Astrocyte (in vitro differentiated cells and primary cell): ENCODE measurements at regions not wholly inside any gene's neighbourhood (a gene's known extent, or its start where the extent isn't known, plus 50 kb on each side); places are given as distances from the start of the nearest gene placed in this dataset.

Experiments used
- DNase-seq: peaks from one replicate; pipeline ENCODE4 v3.0.0-alpha.2; 2010; ENCODE audit warnings: low read depth
- FAIRE-seq: peaks from 2 replicates; lab custom pipeline; 2011; peaks lifted over from hg19 to GRCh38; lab: Jason Lieb, UNC
- H2AFZ ChIP-seq: 2 replicates; pipeline ENCODE4 v1.6.0; 2012; ENCODE audit warnings: low read depth, low read length, inconsistent platforms
- H3K27ac ChIP-seq: 2 replicates; pipeline ENCODE4 v1.5.1; 2011; ENCODE audit warnings: low read depth, low read length, inconsistent platforms
- H3K27me3 ChIP-seq: 2 replicates; pipeline ENCODE4 v1.6.0; 2011; ENCODE audit warnings: low read length, inconsistent platforms; ENCODE audit not compliant: insufficient read depth
- H3K36me3 ChIP-seq: 2 replicates; pipeline ENCODE4 v1.5.1; 2011; ENCODE audit warnings: low read length, inconsistent platforms; ENCODE audit not compliant: insufficient read depth
- H3K4me1 ChIP-seq: 2 replicates; pipeline ENCODE4 v1.5.1; 2011; ENCODE audit warnings: low read length, inconsistent platforms; ENCODE audit not compliant: insufficient read depth
- H3K4me2 ChIP-seq: 2 replicates; pipeline ENCODE4 v1.6.0; 2012; ENCODE audit warnings: low read length, inconsistent platforms
- H3K4me3 ChIP-seq: 2 replicates; pipeline ENCODE4 v1.5.1; 2011; ENCODE audit warnings: low read depth, mild to moderate bottlenecking, low read length, inconsistent platforms; ENCODE audit not compliant: insufficient read depth
- H3K79me2 ChIP-seq: 2 replicates; pipeline ENCODE4 v1.6.0; 2012; ENCODE audit warnings: mild to moderate bottlenecking, low read length, inconsistent platforms; ENCODE audit not compliant: insufficient read depth
- H3K9ac ChIP-seq: 2 replicates; pipeline ENCODE4 v1.6.0; 2012; ENCODE audit warnings: mild to moderate bottlenecking, low read length, inconsistent platforms
- H3K9me3 ChIP-seq: 2 replicates; pipeline ENCODE4 v1.5.1; 2012; ENCODE audit warnings: low read depth, mild to moderate bottlenecking, low read length, inconsistent platforms; ENCODE audit not compliant: insufficient read depth
- H4K20me1 ChIP-seq: 2 replicates; pipeline ENCODE4 v1.6.0; 2012; ENCODE audit warnings: low read length, inconsistent platforms; ENCODE audit not compliant: insufficient read depth
- H3K27ac Mint-ChIP-seq: one replicate; pipeline ENCODE4 v1.8.0; 2021; ENCODE audit warnings: mild to moderate bottlenecking, mixed read lengths; ENCODE audit not compliant: unreplicated experiment
- H3K27me3 Mint-ChIP-seq: one replicate; pipeline ENCODE4 v1.8.0; 2021; ENCODE audit warnings: low read depth, mixed read lengths; ENCODE audit not compliant: unreplicated experiment
- H3K36me3 Mint-ChIP-seq: one replicate; pipeline ENCODE4 v1.8.0; 2021; ENCODE audit warnings: low read depth, mixed read lengths; ENCODE audit not compliant: unreplicated experiment
- H3K4me1 Mint-ChIP-seq: one replicate; pipeline ENCODE4 v1.8.0; 2021; ENCODE audit warnings: low read depth, mixed read lengths; ENCODE audit not compliant: unreplicated experiment
- H3K4me3 Mint-ChIP-seq: one replicate; pipeline ENCODE4 v1.8.0; 2021; ENCODE audit warnings: mild to moderate bottlenecking, moderate library complexity, mixed read lengths; ENCODE audit not compliant: unreplicated experiment
- H3K9me3 Mint-ChIP-seq: one replicate; pipeline ENCODE4 v1.8.0; 2021; ENCODE audit warnings: mild to moderate bottlenecking, mixed read lengths; ENCODE audit not compliant: unreplicated experiment
- EZH2 ChIP-seq: IDR thresholded peaks from 2 replicates; pipeline ENCODE4 v1.6.1; 2012; ENCODE audit warnings: mild to moderate bottlenecking, low read length, inconsistent platforms; ENCODE audit not compliant: insufficient read depth
- TF ChIP-seq, protein P1 (sequence below): IDR thresholded peaks from 2 replicates; pipeline ENCODE4 v1.5.1; 2011; ENCODE audit warnings: low read depth, mild to moderate bottlenecking, inconsistent platforms, low read length, moderate library complexity; ENCODE audit not compliant: insufficient read depth

DNA sequence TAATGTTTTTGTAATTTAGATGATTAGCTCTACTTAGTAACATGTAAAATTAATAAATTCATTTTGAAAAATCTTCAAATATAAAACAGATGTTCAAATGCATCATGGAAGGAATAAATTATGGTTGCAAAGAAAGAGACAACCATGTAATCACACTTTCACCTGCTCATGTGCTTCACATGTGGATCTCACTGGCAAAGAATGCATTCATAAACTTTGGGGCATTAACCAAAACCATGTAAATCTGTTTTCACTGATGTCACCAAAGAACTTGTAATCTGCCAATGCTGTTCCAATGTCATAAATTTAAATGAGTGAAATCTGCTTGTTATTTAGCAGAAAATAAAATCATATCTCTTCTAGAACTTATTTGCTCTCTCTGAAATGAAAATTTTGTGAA is 142.7 kb downstream of the TENT5A start:
- Histone ChIP-seq H3K27me3 (no peaks in the 10 kb centered on the region), H2AFZ (no peak overlapping the region), H3K4me2 (no peak overlapping the region), H3K4me3 (no peak overlapping the region), H4K20me1 (no peaks in the 10 kb centered on the region), H3K27ac (no peak overlapping the region), H3K9me3 (no peaks in the 10 kb centered on the region), H3K79me2 (no peaks in the 10 kb centered on the region), H3K9ac (no peak overlapping the region), H3K4me1 (peaks cover 11% of the 10 kb centered on the region), H3K36me3 (no peaks in the 10 kb centered on the region)
- Mint-ChIP-seq H3K27me3 (no peaks in the 10 kb centered on the region), H3K4me1 (peaks cover 17% of the 10 kb centered on the region), H3K4me3 (no peak overlapping the region), H3K9me3 (no peaks in the 10 kb centered on the region), H3K27ac (no peak overlapping the region), H3K36me3 (no peaks in the 10 kb centered on the region)
- no peak for DNase-seq
- TF ChIP-seq, protein P1, sequence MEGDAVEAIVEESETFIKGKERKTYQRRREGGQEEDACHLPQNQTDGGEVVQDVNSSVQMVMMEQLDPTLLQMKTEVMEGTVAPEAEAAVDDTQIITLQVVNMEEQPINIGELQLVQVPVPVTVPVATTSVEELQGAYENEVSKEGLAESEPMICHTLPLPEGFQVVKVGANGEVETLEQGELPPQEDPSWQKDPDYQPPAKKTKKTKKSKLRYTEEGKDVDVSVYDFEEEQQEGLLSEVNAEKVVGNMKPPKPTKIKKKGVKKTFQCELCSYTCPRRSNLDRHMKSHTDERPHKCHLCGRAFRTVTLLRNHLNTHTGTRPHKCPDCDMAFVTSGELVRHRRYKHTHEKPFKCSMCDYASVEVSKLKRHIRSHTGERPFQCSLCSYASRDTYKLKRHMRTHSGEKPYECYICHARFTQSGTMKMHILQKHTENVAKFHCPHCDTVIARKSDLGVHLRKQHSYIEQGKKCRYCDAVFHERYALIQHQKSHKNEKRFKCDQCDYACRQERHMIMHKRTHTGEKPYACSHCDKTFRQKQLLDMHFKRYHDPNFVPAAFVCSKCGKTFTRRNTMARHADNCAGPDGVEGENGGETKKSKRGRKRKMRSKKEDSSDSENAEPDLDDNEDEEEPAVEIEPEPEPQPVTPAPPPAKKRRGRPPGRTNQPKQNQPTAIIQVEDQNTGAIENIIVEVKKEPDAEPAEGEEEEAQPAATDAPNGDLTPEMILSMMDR = no peak
- TF ChIP-seq EZH2 = no peak
- FAIRE-seq = no peak

DNA sequence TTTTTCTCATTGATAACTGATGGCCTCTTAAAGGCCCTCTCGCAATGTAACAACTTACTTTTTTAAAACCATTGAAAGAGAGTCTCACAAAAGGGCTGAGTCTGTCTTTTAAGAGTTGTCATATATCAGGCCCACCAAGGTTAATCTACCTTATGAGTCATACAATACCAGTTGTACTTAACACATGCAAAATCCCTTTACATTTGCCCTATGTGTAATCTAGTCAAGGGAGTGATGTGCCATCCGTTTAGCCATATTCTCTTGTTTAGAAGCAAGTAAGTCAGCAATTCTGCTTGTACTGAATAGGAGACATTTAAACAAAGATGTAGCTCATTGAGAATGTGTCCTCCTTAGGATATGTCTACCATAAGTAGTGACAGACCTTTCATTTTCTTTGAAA is 143.7 kb downstream of the TENT5A start:
- H3K36me3 ChIP-seq = no peaks in the 10 kb centered on the region
- H3K4me3 ChIP-seq = no peak overlapping the region
- H3K27me3 Mint-ChIP-seq = no peaks in the 10 kb centered on the region
- DNase-seq (peak; percentile 11), FAIRE-seq (peak; percentile 50)
- H2AFZ ChIP-seq = no peak overlapping the region
- H3K9me3 Mint-ChIP-seq = no peaks in the 10 kb centered on the region
- H3K9ac ChIP-seq = no peak overlapping the region
- H4K20me1 ChIP-seq = no peaks in the 10 kb centered on the region
- no peaks in the 10 kb centered on the region for H3K9me3 ChIP-seq
- H3K4me3 Mint-ChIP-seq = no peak overlapping the region
- no peak overlapping the region for H3K27ac Mint-ChIP-seq
- TF ChIP-seq, protein P1 = no peak
- TF ChIP-seq EZH2 = no peak
- peaks cover 10% of the 10 kb centered on the region for H3K4me1 Mint-ChIP-seq
- no peaks in the 10 kb centered on the region for H3K27me3 ChIP-seq
- H3K4me2 ChIP-seq = no peak overlapping the region
- peaks cover 4% of the 10 kb centered on the region for H3K4me1 ChIP-seq
- H3K36me3 Mint-ChIP-seq = no peaks in the 10 kb centered on the region
- H3K79me2 ChIP-seq = no peaks in the 10 kb centered on the region
- no peak overlapping the region for H3K27ac ChIP-seq

DNA sequence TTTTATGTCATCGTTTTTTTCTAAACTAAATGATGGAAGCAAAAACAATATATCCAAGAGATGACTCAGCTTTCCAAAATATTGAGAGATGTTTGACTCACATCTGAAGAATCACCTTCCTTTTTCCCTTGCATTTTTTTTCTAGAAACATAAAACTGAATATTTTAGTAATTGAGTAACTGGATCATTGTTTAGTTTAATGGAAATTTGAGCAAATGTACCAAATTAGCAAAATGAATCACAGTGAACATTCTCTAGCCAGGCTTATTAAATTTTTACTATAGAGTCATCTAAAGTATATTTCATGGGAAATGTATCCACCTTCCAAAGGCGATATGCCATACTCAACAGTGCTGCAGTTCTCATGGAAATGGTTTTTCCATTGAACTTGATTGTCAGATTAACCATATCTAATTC is 145.5 kb downstream of the TENT5A start:
- peaks cover 4% of the 10 kb centered on the region for H3K4me1 ChIP-seq
- DNase-seq = peak; percentile 81
- no peaks in the 10 kb centered on the region for H4K20me1 ChIP-seq
- Mint-ChIP-seq H3K4me1 (peaks cover 2% of the 10 kb centered on the region), H3K4me3 (no peak overlapping the region), H3K9me3 (no peaks in the 10 kb centered on the region), H3K27ac (no peak overlapping the region), H3K36me3 (no peaks in the 10 kb centered on the region), H3K27me3 (no peaks in the 10 kb centered on the region)
- H3K9me3 ChIP-seq = no peaks in the 10 kb centered on the region
- peak overlapping the region; percentile 61 for H3K4me2 ChIP-seq
- H3K9ac ChIP-seq = peak overlapping the region; percentile 54
- H3K27ac ChIP-seq = peak overlapping the region; percentile 89
- H3K27me3 ChIP-seq = no peaks in the 10 kb centered on the region
- TF ChIP-seq EZH2 = no peak
- TF ChIP-seq, protein P1 = no peak
- H2AFZ ChIP-seq = no peak overlapping the region
- peak; percentile 83 for FAIRE-seq
- H3K79me2 ChIP-seq = no peaks in the 10 kb centered on the region
- H3K4me3 ChIP-seq = peak overlapping the region; percentile 11
- H3K36me3 ChIP-seq = no peaks in the 10 kb centered on the region
